ENCODE measurements at regions not wholly inside any gene's neighbourhood (a gene's known extent, or its start where the extent isn't known, plus 50 kb on each side); places are given as distances from the start of the nearest gene placed in this dataset.

DNA sequence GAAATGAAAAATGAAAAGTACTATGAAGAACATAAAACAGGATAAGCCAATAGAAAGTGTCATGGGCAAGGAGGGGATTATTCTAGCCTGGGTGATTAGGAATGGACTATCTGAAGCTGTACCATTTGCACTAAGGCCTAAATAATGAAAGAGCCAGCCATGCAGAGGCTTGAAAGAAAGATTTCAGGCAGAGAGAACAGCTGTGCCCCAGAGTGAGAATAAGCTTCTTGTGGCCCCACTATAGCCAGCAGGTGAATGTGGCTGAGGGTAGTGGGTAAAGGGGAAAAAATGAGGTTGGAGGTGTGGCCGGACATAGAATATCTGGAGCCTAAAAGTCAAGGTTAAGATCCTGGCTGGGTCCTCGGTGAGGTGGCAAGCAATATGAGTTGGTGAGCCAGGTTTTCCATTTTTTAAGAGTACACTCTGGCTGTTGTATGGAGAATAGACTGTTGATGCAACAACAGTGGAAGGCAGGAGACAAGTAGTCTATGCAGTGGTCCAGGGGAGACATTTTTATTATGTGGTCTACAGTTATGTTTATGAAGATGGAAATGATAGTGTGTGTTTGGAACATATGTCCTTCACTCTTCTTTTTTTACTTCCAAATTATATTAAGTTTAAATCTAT is 135.2 kb upstream of the SETBP1 start:
- H3K4me3 Mint-ChIP-seq (ENCODE audit: unreplicated experiment): no peak overlapping the region
- no peaks in the 10 kb centered on the region for H3K36me3 Mint-ChIP-seq (ENCODE audit: insufficient read depth, unreplicated experiment)
- BruUV-seq (replicated peaks): no TSS peak
- no peaks in the 10 kb centered on the region for H3K27me3 Mint-ChIP-seq (ENCODE audit: insufficient read depth, unreplicated experiment)
- ChIA-PET POLR2A (no interaction called here), CTCF (no interaction called here)
- H3K4me1 Mint-ChIP-seq (ENCODE audit: insufficient read depth, unreplicated experiment): peaks cover 6% of the 10 kb centered on the region
- no peaks in the 10 kb centered on the region for H3K9me3 Mint-ChIP-seq (ENCODE audit: unreplicated experiment)
- TF ChIP-seq, protein P1, sequence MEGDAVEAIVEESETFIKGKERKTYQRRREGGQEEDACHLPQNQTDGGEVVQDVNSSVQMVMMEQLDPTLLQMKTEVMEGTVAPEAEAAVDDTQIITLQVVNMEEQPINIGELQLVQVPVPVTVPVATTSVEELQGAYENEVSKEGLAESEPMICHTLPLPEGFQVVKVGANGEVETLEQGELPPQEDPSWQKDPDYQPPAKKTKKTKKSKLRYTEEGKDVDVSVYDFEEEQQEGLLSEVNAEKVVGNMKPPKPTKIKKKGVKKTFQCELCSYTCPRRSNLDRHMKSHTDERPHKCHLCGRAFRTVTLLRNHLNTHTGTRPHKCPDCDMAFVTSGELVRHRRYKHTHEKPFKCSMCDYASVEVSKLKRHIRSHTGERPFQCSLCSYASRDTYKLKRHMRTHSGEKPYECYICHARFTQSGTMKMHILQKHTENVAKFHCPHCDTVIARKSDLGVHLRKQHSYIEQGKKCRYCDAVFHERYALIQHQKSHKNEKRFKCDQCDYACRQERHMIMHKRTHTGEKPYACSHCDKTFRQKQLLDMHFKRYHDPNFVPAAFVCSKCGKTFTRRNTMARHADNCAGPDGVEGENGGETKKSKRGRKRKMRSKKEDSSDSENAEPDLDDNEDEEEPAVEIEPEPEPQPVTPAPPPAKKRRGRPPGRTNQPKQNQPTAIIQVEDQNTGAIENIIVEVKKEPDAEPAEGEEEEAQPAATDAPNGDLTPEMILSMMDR (IDR thresholded peaks at IDR 0.05; ENCODE audit: unreplicated experiment): no peak
- no peak overlapping the region for H3K27ac Mint-ChIP-seq (ENCODE audit: low read depth, unreplicated experiment)
- no peak for DNase-seq (ENCODE audit: unreplicated experiment)
- intact Hi-C loops (cut with micrococcal nuclease): no loop called here

DNA sequence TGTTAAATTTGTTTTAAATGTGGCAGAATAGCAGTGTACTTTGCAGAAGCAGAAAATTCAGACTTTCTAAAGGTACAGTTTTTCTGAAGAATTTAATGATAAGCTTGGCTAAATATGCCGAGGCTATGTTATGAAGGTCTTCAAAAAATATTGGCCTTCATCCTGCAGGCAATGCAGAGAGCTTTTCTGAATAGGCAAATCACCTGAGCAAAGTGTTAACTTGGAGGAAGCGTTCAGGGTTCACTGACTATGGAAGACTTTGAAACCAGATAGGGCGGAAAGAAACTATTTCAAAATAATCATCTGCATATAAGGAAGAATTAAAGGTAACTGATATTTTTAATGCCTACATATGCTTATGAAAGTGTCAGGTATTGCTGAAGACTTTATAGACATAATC is 133.7 kb upstream of the SETBP1 start:
- no peak for DNase-seq (ENCODE audit: unreplicated experiment)
- no peaks in the 10 kb centered on the region for H3K36me3 Mint-ChIP-seq (ENCODE audit: insufficient read depth, unreplicated experiment)
- H3K9me3 Mint-ChIP-seq (ENCODE audit: unreplicated experiment): no peaks in the 10 kb centered on the region
- H3K4me3 Mint-ChIP-seq (ENCODE audit: unreplicated experiment): no peak overlapping the region
- ChIA-PET CTCF (interaction anchor here (0.7 to 0.8 kb wide), 2 partner anchors 34 to 113 kb away, joined by 3 read pairs; no protein-coding TSS in a partner anchor), POLR2A (interaction anchor here (1.0 to 1.6 kb wide), 2 partner anchors 8 to 10 kb away, joined by 3 to 5 read pairs; no protein-coding TSS in a partner anchor)
- BruUV-seq (replicated peaks): no TSS peak
- H3K4me1 Mint-ChIP-seq (ENCODE audit: insufficient read depth, unreplicated experiment): no peaks in the 10 kb centered on the region
- intact Hi-C loops (cut with micrococcal nuclease): no loop called here
- TF ChIP-seq, protein P1 (IDR thresholded peaks at IDR 0.05; ENCODE audit: unreplicated experiment): no peak
- no peaks in the 10 kb centered on the region for H3K27me3 Mint-ChIP-seq (ENCODE audit: insufficient read depth, unreplicated experiment)
- no peak overlapping the region for H3K27ac Mint-ChIP-seq (ENCODE audit: low read depth, unreplicated experiment)

DNA sequence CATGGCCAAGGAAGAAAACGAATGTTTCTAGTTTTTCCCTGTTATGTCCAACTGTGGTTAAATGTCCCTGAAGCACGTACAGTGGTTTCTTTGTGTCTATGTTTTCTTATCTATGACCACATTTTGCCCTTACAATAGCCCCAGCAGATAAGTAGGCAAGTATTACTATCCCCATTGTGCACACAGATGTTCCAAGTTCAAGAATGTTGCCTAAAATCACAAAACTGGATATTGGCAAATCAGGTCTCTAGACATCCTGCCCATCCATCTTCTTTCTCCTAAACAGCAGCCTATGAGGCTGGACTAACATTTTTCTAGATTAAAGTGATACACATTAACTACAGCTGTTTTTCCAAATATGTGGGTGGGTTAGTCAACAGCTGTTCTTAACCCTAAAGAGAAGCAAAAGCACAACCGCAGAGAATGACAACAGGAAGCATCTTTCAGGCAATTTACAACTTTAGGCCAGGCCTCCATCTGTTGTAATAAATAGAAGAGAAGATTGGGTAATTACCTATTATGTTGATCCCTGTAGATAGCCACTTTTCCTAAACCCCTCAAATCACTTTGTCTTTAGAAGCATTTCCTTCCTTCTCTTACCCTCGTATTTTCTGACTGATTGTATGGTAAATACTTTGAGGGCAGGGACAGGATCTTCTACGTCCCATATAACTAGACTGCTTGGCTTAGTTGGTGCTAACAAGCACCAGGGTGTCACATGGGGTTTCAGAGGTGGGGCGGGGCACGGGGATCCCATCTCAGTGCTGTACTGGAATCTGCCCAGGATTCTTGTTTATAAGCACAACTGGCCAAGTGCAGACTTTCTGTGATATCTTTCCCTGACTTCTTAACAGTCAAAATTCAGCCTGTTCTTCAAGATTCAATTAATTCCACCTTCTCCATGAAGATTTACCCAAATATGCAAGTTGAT is 132.1 kb upstream of the SETBP1 start:
- no peaks in the 10 kb centered on the region for H3K36me3 Mint-ChIP-seq (ENCODE audit: insufficient read depth, unreplicated experiment)
- TF ChIP-seq, protein P1 (IDR thresholded peaks at IDR 0.05; ENCODE audit: unreplicated experiment): no peak
- intact Hi-C loops (cut with micrococcal nuclease): no loop called here
- H3K9me3 Mint-ChIP-seq (ENCODE audit: unreplicated experiment): no peaks in the 10 kb centered on the region
- no peak overlapping the region for H3K27ac Mint-ChIP-seq (ENCODE audit: low read depth, unreplicated experiment)
- BruUV-seq (replicated peaks): no TSS peak
- H3K4me3 Mint-ChIP-seq (ENCODE audit: unreplicated experiment): no peak overlapping the region
- H3K4me1 Mint-ChIP-seq (ENCODE audit: insufficient read depth, unreplicated experiment): no peaks in the 10 kb centered on the region
- H3K27me3 Mint-ChIP-seq (ENCODE audit: insufficient read depth, unreplicated experiment): no peaks in the 10 kb centered on the region
- CTCF ChIA-PET: interaction anchor here (1.1 kb wide), 1 partner anchor 152 kb away, joined by 4 read pairs; no protein-coding TSS in a partner anchor
- POLR2A ChIA-PET: no interaction called here
- DNase-seq (ENCODE audit: unreplicated experiment): no peak

DNA sequence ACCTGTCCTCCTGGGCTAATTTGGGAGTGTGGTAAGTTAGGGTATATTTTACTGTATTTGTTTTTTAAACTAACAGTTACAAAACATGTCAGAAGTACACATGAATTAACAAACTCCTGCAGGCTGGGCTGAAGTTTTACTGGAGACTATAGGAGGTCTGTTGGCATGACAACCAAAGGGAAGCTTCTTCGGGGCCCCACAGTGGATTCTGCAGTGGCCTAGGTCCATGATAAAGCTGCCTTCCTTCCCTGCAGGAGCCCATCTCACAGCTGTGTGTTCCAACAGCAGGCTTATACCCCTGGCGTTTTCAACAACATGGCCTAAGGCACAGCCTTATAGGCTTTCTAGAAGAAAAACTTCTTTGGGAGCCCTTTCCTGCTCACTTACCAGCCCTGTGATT is 128.0 kb upstream of the SETBP1 start:
- Mint-ChIP-seq H3K4me3 (ENCODE audit: unreplicated experiment) (no peak overlapping the region), H3K4me1 (ENCODE audit: insufficient read depth, unreplicated experiment) (no peaks in the 10 kb centered on the region), H3K36me3 (ENCODE audit: insufficient read depth, unreplicated experiment) (no peaks in the 10 kb centered on the region), H3K27me3 (ENCODE audit: insufficient read depth, unreplicated experiment) (no peaks in the 10 kb centered on the region), H3K27ac (ENCODE audit: low read depth, unreplicated experiment) (no peak overlapping the region), H3K9me3 (ENCODE audit: unreplicated experiment) (no peaks in the 10 kb centered on the region)
- CTCF ChIA-PET: interaction anchor here (1.1 to 1.3 kb wide), 3 partner anchors 49 to 660 kb away, joined by 3 to 5 read pairs (median 3); no protein-coding TSS in a partner anchor
- no peak for DNase-seq (ENCODE audit: unreplicated experiment)
- TF ChIP-seq, protein P1 (IDR thresholded peaks at IDR 0.05; ENCODE audit: unreplicated experiment): no peak
- intact Hi-C loops (cut with micrococcal nuclease): no loop called here
- POLR2A ChIA-PET: interaction anchor here (1.6 kb wide), 1 partner anchor 12 kb away, joined by 5 read pairs; no protein-coding TSS in a partner anchor
- BruUV-seq (replicated peaks): no TSS peak
